GM12878 (cell line): ENCODE measurements at regions not wholly inside any gene's neighbourhood (a gene's known extent, or its start where the extent isn't known, plus 50 kb on each side); places are given as distances from the start of the nearest gene placed in this dataset.

Experiments used
- ATAC-seq: fragments of 200-7000 bp; cut with Tn5 transposase; 3 replicates; pipeline ENCODE4 v1.9.1; 2020; ENCODE audit warnings: mild to moderate bottlenecking, moderate library complexity
- BruUV-seq: library from RNA; stranded (reverse); fragments of 400-500 nt; replicated peaks from 2 replicates; lab custom pipeline; 2021; lab: Mats Ljungman, UMichigan
- CTCF ChIA-PET: fragments of 300-600 bp; sonication (Branson Sonifier 250); formaldehyde crosslinking; extraction: SDS; loops from one replicate; lab custom pipeline; 2021; ENCODE audit warnings: inconsistent platforms; lab: Yijun Ruan, JAX
- POLR2A ChIA-PET: fragments of 350-600 bp; formaldehyde crosslinking; extraction: SDS; loops from one replicate; lab custom pipeline; 2021; ENCODE audit warnings: inconsistent platforms; lab: Charles Lee
- RAD21 ChIA-PET: fragments of 300-600 bp; sonication (Branson Sonifier 250); formaldehyde crosslinking; loops from one replicate; lab custom pipeline; 2023; ENCODE audit warnings: antibody characterized with exemption; ENCODE audit not compliant: unreplicated experiment; lab: Charles Lee
- SMC1A ChIA-PET: fragments of 300-600 bp; sonication (Branson Sonifier 250); formaldehyde crosslinking; loops from one replicate; lab custom pipeline; 2023; ENCODE audit not compliant: unreplicated experiment, uncharacterized antibody; lab: Charles Lee
- DNase-seq: peaks from one replicate; pipeline ENCODE4 v3.0.0-alpha.2; 2011; ENCODE audit warnings: low read depth, low spot score
- FAIRE-seq: peaks from 3 replicates; lab custom pipeline; 2011; peaks lifted over from hg19 to GRCh38; lab: Jason Lieb, UNC
- H2AFZ ChIP-seq: 2 replicates; pipeline ENCODE4 v1.6.0; 2011; ENCODE audit warnings: low read depth, low read length, control low read depth; ENCODE audit not compliant: control insufficient read depth
- H3K27ac ChIP-seq: 2 replicates; pipeline ENCODE4 v1.5.1; 2011; ENCODE audit warnings: control low read depth; ENCODE audit not compliant: control insufficient read depth, insufficient read depth
- H3K27me3 ChIP-seq, 2 experiments: replicated peaks in 1 of 2; 2 replicates each; pipeline versions ENCODE4 v1.6.0 to v1.6.1; 2011; ENCODE audit warnings: low read length in 1 of 2; ENCODE audit not compliant: control insufficient read depth in 2 of 2, insufficient read depth in 2 of 2
- H3K36me3 ChIP-seq, 2 experiments: 2 replicates each; pipeline ENCODE4 v1.5.1; 2011; ENCODE audit warnings: low read length in 1 of 2; ENCODE audit not compliant: control insufficient read depth in 2 of 2, insufficient read depth in 2 of 2
- H3K4me1 ChIP-seq: 2 replicates; pipeline ENCODE4 v1.6.1; 2011; ENCODE audit warnings: mild to moderate bottlenecking, low read length, moderate library complexity, mixed read lengths; ENCODE audit not compliant: control insufficient read depth, insufficient read depth
- H3K4me2 ChIP-seq: 2 replicates; pipeline ENCODE4 v1.6.0; 2011; ENCODE audit warnings: control low read depth; ENCODE audit not compliant: control insufficient read depth, insufficient read depth
- H3K4me3 ChIP-seq: fragments of 200-600 bp; sonication (generic); 2 replicates; pipeline ENCODE4 v1.5.1; 2016
- H3K79me2 ChIP-seq: 2 replicates; pipeline ENCODE4 v1.6.0; 2011; ENCODE audit warnings: low read length; ENCODE audit not compliant: control insufficient read depth, insufficient read depth
- H3K9ac ChIP-seq: 2 replicates; pipeline ENCODE4 v1.8.0; 2011; ENCODE audit warnings: low read length, control low read depth, mixed read lengths; ENCODE audit not compliant: control insufficient read depth, insufficient read depth
- H3K9me3 ChIP-seq: replicated peaks from 3 replicates; pipeline ENCODE4 v1.5.1; 2011; ENCODE audit warnings: mild to moderate bottlenecking, low read length; ENCODE audit not compliant: control insufficient read depth, insufficient read depth
- H4K20me1 ChIP-seq: 2 replicates; pipeline ENCODE4 v1.6.0; 2011; ENCODE audit not compliant: control insufficient read depth, insufficient read depth
- CHD1 ChIP-seq: IDR thresholded peaks from 2 replicates; pipeline ENCODE4 v1.6.1; 2012; ENCODE audit warnings: low read depth, low read length, improper control_type of control experiment
- CREM ChIP-seq: IDR thresholded peaks from 2 replicates; pipeline ENCODE4 v1.6.1; 2014; ENCODE audit warnings: antibody characterized with exemption, low read depth
- HDAC2 ChIP-seq: fragments of 200-600 bp; sonication (generic); IDR thresholded peaks from 2 replicates; pipeline ENCODE4 v1.6.1; 2017
- IKZF1 ChIP-seq: fragments of 450-650 bp; conservative IDR thresholded peaks from 2 replicates; pipeline ENCODE4 v1.6.1; 2017; ENCODE audit warnings: antibody characterized with exemption, mild to moderate bottlenecking
- NR2F1 ChIP-seq: fragments of 450-650 bp; conservative IDR thresholded peaks from 2 replicates; pipeline ENCODE4 v1.6.1; 2017; ENCODE audit warnings: mild to moderate bottlenecking
- POU2F2 ChIP-seq: IDR thresholded peaks from 3 replicates; pipeline ENCODE4 v1.6.1; 2011; ENCODE audit warnings: low read depth, mild to moderate bottlenecking, low read length, borderline replicate concordance
- TARDBP ChIP-seq: IDR thresholded peaks from 2 replicates; pipeline ENCODE4 v1.6.1; 2016; ENCODE audit warnings: borderline replicate concordance
- WGBS: methylation state at CpG from one replicate; pipeline ENCODE4 v1.1.6; 2016; ENCODE audit warnings: low lambda C conversion rate; ENCODE audit not compliant: insufficient replicate concordance, insufficient coverage; ENCODE audit errors: missing lambda C conversion rate; 5-methylcytosine and 5-hydroxymethylcytosine counted together
- in situ Hi-C: fragments of 300-500 bp; cut with MboI; formaldehyde crosslinking; loops from 9 replicates; pipeline ENCODE4 v1.14.3; 2018; ENCODE audit warnings: mixed read lengths
- intact Hi-C: fragments of 100-400 bp; cut with micrococcal nuclease; formaldehyde crosslinking; loops from one replicate; pipeline ENCODE4 v1.14.2; 2022; ENCODE audit not compliant: unreplicated experiment
- TF ChIP-seq, protein P1 (sequence below): fragments of 450-650 bp; formaldehyde crosslinking; IDR thresholded peaks from 2 replicates; pipeline ENCODE4 v1.4.0; 2020; ENCODE audit warnings: mild to moderate bottlenecking, moderate library complexity
- TF ChIP-seq, protein P2 (sequence below): fragments of 450-650 bp; IDR thresholded peaks from 2 replicates; pipeline ENCODE4 v1.6.1; 2017; ENCODE audit warnings: borderline replicate concordance

DNA sequence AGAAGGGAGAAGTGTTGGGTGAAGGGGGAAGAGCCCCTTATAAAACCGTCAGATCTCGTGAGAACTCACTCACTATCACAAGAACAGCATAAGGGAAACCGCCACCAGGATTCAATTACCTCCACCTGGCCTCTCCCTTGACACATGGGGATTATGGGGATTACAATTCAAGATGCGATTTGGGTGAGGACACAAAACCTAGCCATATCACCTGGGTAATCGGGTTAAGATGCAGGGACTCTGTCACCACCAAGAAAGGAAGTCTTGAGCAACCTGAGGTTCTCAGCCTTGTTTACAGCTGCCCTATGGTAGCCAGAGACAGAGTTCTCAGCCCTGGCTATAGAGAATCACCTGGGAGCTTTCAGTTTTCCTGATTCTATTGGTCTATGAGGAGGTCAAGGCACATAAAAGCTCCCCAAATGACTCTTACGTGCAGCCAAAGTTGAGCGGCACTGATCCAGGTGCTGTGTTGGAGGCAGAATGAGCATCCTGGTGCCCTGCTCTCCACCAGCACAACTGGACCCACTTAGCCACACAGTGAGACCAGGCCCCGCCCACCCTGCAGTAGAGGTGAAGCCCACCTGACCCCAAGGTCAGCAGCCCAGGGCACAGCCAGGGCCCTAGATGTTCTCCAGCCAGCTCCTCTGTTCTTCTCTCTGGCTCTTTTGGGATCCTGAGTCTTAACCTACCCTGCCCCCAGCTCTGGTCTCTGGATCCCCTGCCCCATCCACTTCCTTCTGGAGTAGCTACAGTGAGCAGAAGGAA is 138.5 kb upstream of the CDH5 start:
- Histone ChIP-seq H3K27ac (no peak overlapping the region), H4K20me1 (no peaks in the 10 kb centered on the region), H3K9ac (no peak overlapping the region), H3K4me3 (no peak overlapping the region), H3K27me3 (peaks cover 0 to 2% of the 10 kb centered on the region in 2 experiments; a peak in 3 of 4 replicates), H2AFZ (no peak overlapping the region), H3K4me2 (no peak overlapping the region), H3K9me3 (no peaks in the 10 kb centered on the region), H3K36me3 (no peaks in the 10 kb centered on the region), H3K4me1 (no peaks in the 10 kb centered on the region), H3K79me2 (no peaks in the 10 kb centered on the region)
- in situ Hi-C loops, result no loop called here
- BruUV-seq, result no TSS peak
- ChIA-PET CTCF (interaction anchor here (0.5 kb wide), 1 partner anchor 1810 kb away, joined by 4 read pairs; no protein-coding TSS in a partner anchor), SMC1A (no interaction called here), RAD21 (no interaction called here), POLR2A (no interaction called here)
- ATAC-seq, result no peak
- DNase-seq, result no peak
- FAIRE-seq, result no peak
- no peak for TF ChIP-seq IKZF1
- no peak for TF ChIP-seq CREM
- no peak for TF ChIP-seq CHD1
- no peak for TF ChIP-seq POU2F2
- TF ChIP-seq TARDBP, result no peak
- TF ChIP-seq, protein P1, sequence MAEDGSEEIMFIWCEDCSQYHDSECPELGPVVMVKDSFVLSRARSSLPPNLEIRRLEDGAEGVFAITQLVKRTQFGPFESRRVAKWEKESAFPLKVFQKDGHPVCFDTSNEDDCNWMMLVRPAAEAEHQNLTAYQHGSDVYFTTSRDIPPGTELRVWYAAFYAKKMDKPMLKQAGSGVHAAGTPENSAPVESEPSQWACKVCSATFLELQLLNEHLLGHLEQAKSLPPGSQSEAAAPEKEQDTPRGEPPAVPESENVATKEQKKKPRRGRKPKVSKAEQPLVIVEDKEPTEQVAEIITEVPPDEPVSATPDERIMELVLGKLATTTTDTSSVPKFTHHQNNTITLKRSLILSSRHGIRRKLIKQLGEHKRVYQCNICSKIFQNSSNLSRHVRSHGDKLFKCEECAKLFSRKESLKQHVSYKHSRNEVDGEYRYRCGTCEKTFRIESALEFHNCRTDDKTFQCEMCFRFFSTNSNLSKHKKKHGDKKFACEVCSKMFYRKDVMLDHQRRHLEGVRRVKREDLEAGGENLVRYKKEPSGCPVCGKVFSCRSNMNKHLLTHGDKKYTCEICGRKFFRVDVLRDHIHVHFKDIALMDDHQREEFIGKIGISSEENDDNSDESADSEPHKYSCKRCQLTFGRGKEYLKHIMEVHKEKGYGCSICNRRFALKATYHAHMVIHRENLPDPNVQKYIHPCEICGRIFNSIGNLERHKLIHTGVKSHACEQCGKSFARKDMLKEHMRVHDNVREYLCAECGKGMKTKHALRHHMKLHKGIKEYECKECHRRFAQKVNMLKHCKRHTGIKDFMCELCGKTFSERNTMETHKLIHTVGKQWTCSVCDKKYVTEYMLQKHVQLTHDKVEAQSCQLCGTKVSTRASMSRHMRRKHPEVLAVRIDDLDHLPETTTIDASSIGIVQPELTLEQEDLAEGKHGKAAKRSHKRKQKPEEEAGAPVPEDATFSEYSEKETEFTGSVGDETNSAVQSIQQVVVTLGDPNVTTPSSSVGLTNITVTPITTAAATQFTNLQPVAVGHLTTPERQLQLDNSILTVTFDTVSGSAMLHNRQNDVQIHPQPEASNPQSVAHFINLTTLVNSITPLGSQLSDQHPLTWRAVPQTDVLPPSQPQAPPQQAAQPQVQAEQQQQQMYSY, result no peak
- TF ChIP-seq, protein P2, sequence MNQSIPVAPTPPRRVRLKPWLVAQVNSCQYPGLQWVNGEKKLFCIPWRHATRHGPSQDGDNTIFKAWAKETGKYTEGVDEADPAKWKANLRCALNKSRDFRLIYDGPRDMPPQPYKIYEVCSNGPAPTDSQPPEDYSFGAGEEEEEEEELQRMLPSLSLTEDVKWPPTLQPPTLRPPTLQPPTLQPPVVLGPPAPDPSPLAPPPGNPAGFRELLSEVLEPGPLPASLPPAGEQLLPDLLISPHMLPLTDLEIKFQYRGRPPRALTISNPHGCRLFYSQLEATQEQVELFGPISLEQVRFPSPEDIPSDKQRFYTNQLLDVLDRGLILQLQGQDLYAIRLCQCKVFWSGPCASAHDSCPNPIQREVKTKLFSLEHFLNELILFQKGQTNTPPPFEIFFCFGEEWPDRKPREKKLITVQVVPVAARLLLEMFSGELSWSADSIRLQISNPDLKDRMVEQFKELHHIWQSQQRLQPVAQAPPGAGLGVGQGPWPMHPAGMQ, result no peak
- no peak for TF ChIP-seq NR2F1
- no peak for TF ChIP-seq HDAC2
- WGBS, result 28% methylated on average over 8 of the region's 8 CpGs
- intact Hi-C loops, result no loop called here
